KMS-11 (cell line): ENCODE measurements at regions not wholly inside any gene's neighbourhood (a gene's known extent, or its start where the extent isn't known, plus 50 kb on each side); places are given as distances from the start of the nearest gene placed in this dataset.

ENCODE experiments used
- H2AFZ ChIP-seq: fragments of 200-600 bp; sonication (generic); 2 replicates; pipeline ENCODE4 v1.6.1; 2016; ENCODE audit warnings: antibody characterized with exemption, mixed run types, low read depth
- H3K27ac ChIP-seq: fragments of 200-600 bp; sonication (generic); 2 replicates; pipeline ENCODE4 v1.6.1; 2016; ENCODE audit warnings: mild to moderate bottlenecking, mixed run types
- H3K27me3 ChIP-seq: fragments of 200-600 bp; sonication (generic); 2 replicates; pipeline ENCODE4 v1.6.1; 2017; ENCODE audit warnings: mild to moderate bottlenecking, low read depth, mixed run types, moderate library complexity; ENCODE audit not compliant: insufficient read depth
- H3K36me3 ChIP-seq: fragments of 200-600 bp; sonication (generic); 2 replicates; pipeline ENCODE4 v1.6.1; 2017; ENCODE audit warnings: mild to moderate bottlenecking, mixed run types; ENCODE audit not compliant: insufficient read depth
- H3K4me1 ChIP-seq: fragments of 200-600 bp; sonication (generic); 2 replicates; pipeline ENCODE4 v1.6.1; 2016; ENCODE audit warnings: mild to moderate bottlenecking, low read depth, mixed run types; ENCODE audit not compliant: poor library complexity, severe bottlenecking
- H3K4me2 ChIP-seq: fragments of 200-600 bp; sonication (generic); 2 replicates; pipeline ENCODE4 v1.7.0; 2016; ENCODE audit warnings: mild to moderate bottlenecking, mixed run types
- H3K4me3 ChIP-seq: fragments of 200-600 bp; sonication (generic); IDR thresholded peaks from 2 replicates; pipeline ENCODE4 v1.6.1; 2017; ENCODE audit warnings: low read depth, low read length, mixed read lengths; ENCODE audit not compliant: insufficient read depth
- H3K79me2 ChIP-seq: fragments of 200-600 bp; sonication (generic); 2 replicates; pipeline ENCODE4 v1.6.1; 2016; ENCODE audit warnings: low read depth, mixed run types; ENCODE audit not compliant: insufficient read depth
- H3K9ac ChIP-seq: fragments of 200-600 bp; sonication (generic); 2 replicates; pipeline ENCODE4 v1.6.1; 2016; ENCODE audit warnings: mild to moderate bottlenecking, mixed run types
- H4K20me1 ChIP-seq: fragments of 200-600 bp; sonication (generic); 2 replicates; pipeline ENCODE4 v1.6.1; 2016; ENCODE audit warnings: mild to moderate bottlenecking, mixed run types; ENCODE audit not compliant: insufficient read depth
- TF ChIP-seq, protein P1 (sequence below): fragments of 200-600 bp; sonication (generic); conservative IDR thresholded peaks from 2 replicates; pipeline ENCODE4 v1.6.1; 2017; ENCODE audit warnings: low read depth, mild to moderate bottlenecking, antibody characterized with exemption, low read length, moderate library complexity, mixed read lengths

DNA sequence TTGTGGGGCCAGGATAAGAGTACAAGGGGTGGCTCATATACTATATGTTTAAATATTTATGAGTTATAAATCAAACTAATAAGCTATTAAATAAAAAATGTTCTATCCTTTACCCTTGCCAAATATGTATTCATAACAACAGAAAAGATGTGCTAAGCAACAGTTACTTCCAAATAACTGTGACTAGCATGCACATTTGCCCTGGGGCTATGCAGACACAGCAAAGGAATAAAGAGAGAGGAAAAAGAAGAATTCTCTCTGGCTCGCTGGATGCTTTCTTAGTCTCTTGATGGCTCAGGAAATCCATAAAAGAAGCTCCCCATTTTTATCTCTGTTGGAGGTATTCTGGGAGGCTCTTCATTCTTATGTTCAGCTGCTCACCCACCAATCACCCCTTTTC is 182.4 kb upstream of the ATP10B start:
- Histone ChIP-seq H3K4me3 (no peak overlapping the region), H3K9ac (no peak overlapping the region), H4K20me1 (no peaks in the 10 kb centered on the region), H3K4me2 (no peak overlapping the region), H3K36me3 (no peaks in the 10 kb centered on the region), H2AFZ (no peak overlapping the region), H3K27me3 (no peaks in the 10 kb centered on the region), H3K4me1 (no peaks in the 10 kb centered on the region), H3K27ac (no peak overlapping the region), H3K79me2 (no peaks in the 10 kb centered on the region)
- TF ChIP-seq, protein P1, sequence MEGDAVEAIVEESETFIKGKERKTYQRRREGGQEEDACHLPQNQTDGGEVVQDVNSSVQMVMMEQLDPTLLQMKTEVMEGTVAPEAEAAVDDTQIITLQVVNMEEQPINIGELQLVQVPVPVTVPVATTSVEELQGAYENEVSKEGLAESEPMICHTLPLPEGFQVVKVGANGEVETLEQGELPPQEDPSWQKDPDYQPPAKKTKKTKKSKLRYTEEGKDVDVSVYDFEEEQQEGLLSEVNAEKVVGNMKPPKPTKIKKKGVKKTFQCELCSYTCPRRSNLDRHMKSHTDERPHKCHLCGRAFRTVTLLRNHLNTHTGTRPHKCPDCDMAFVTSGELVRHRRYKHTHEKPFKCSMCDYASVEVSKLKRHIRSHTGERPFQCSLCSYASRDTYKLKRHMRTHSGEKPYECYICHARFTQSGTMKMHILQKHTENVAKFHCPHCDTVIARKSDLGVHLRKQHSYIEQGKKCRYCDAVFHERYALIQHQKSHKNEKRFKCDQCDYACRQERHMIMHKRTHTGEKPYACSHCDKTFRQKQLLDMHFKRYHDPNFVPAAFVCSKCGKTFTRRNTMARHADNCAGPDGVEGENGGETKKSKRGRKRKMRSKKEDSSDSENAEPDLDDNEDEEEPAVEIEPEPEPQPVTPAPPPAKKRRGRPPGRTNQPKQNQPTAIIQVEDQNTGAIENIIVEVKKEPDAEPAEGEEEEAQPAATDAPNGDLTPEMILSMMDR, result no peak

DNA sequence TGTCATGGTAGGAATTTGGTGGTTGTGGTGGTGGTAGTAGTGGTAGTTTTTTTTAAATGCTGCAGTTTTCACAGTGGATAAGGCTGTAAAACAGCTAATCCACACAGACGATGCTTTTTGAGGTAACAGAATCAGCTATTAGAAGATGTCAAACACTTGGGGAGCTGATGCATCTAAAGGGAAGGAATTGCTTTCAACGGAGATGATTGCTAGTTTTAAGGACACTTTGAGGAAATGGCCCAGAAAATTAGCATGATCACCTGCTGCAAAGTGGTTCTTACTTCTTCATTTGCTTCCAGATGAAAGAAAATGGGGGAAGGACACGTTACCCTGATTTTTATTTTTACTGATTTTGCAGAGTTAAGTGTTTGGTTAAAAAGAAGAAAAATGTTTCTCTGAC is 178.2 kb upstream of the ATP10B start:
- Histone ChIP-seq H3K79me2 (no peaks in the 10 kb centered on the region), H4K20me1 (no peaks in the 10 kb centered on the region), H3K27me3 (no peaks in the 10 kb centered on the region), H3K4me1 (no peaks in the 10 kb centered on the region), H2AFZ (no peak overlapping the region), H3K4me3 (no peak overlapping the region), H3K36me3 (no peaks in the 10 kb centered on the region), H3K9ac (no peak overlapping the region), H3K4me2 (no peak overlapping the region), H3K27ac (no peak overlapping the region)
- TF ChIP-seq, protein P1, result no peak

DNA sequence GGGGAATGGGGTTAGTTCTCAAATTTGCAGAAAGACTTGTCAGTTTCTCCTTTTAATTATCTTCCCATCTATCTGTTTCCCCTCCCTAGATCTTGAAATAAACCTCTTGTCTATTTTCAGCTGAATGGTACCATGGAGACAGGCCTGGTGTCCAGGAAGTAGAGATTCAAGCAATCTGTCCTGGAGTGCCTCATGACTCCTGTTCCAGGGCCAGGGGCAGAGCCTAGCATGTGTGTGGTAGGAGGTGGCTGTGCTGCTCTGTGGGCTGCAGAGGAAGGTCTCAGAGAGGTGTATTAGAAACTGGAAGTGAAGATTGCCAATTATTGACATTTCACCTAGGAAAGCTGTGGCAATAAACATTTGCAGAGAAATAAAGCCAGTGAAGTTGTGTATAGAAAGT is 175.8 kb upstream of the ATP10B start:
- Histone ChIP-seq H3K27me3 (no peaks in the 10 kb centered on the region), H3K36me3 (no peaks in the 10 kb centered on the region), H3K4me2 (no peak overlapping the region)

DNA sequence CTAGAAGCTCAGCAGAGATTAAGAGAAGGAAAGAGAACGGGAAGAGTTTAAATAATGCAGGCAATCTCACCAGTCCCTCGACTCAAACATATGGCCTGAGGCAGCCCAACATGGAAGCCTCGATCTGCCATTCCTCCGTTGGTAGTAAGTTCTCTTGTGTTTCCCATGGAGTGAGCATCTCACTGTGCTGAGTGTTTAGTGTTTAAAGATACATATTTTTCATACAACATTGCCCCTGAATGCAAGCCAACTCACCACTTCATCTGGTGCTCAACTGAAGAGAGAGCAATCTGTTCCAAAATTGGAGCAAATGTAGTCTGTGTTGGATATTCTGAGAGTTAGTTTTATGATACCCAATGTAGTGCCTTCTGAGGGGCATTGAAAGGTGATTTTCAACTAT is 171.5 kb upstream of the ATP10B start:
- no peaks in the 10 kb centered on the region for H3K4me1 ChIP-seq
- H3K4me3 ChIP-seq, result no peak overlapping the region
- H3K27ac ChIP-seq, result no peak overlapping the region
- no peaks in the 10 kb centered on the region for H3K79me2 ChIP-seq
- no peak overlapping the region for H3K4me2 ChIP-seq
- TF ChIP-seq, protein P1, result no peak
- no peaks in the 10 kb centered on the region for H4K20me1 ChIP-seq
- no peaks in the 10 kb centered on the region for H3K36me3 ChIP-seq
- H2AFZ ChIP-seq, result no peak overlapping the region
- no peaks in the 10 kb centered on the region for H3K27me3 ChIP-seq
- no peak overlapping the region for H3K9ac ChIP-seq

More for the DNA sequence above, 175.8 kb upstream of the ATP10B start:
- no peak overlapping the region for H3K4me3 ChIP-seq
- no peak overlapping the region for H2AFZ ChIP-seq
- no peaks in the 10 kb centered on the region for H3K4me1 ChIP-seq
- no peaks in the 10 kb centered on the region for H3K79me2 ChIP-seq
- no peak overlapping the region for H3K9ac ChIP-seq
- H3K27ac ChIP-seq, result no peak overlapping the region
- TF ChIP-seq, protein P1, result no peak
- H4K20me1 ChIP-seq, result no peaks in the 10 kb centered on the region
